Liver (tissue), 8 donors: ENCODE measurements at regions not wholly inside any gene's neighbourhood (a gene's known extent, or its start where the extent isn't known, plus 50 kb on each side); places are given as distances from the start of the nearest gene placed in this dataset.

ENCODE experiments used
- DNase-seq: peaks from one replicate; pipeline ENCODE4 v3.0.0-alpha.2; 2017; ENCODE audit warnings: low spot score
- H3K27ac ChIP-seq, 2 donors: one replicate each; pipeline ENCODE4 v1.7.0; 2013; ENCODE audit warnings: inconsistent platforms in 2 of 2, low read length in 2 of 2, control low read depth in 1 of 2, low read depth in 1 of 2, mild to moderate bottlenecking in 1 of 2
- H3K27me3 ChIP-seq, 4 donors: one replicate each; pipeline versions ENCODE4 v1.6.1 to v1.7.0; 2013; ENCODE audit warnings: low read length in 3 of 4, inconsistent platforms in 1 of 4, mild to moderate bottlenecking in 1 of 4, moderate library complexity in 1 of 4; ENCODE audit not compliant: control insufficient read depth in 4 of 4, insufficient read depth in 4 of 4
- H3K36me3 ChIP-seq, 4 donors: one replicate each; pipeline versions ENCODE4 v1.6.1 to v1.7.0; 2013; ENCODE audit warnings: low read length in 3 of 4, mild to moderate bottlenecking in 3 of 4, low read depth in 1 of 4, moderate library complexity in 1 of 4; ENCODE audit not compliant: control insufficient read depth in 4 of 4, insufficient read depth in 3 of 4
- H3K4me1 ChIP-seq, 4 donors: one replicate each; pipeline versions ENCODE4 v1.6.1 to v1.7.0; 2013; ENCODE audit warnings: low read length in 3 of 4, mild to moderate bottlenecking in 3 of 4, moderate library complexity in 1 of 4; ENCODE audit not compliant: control insufficient read depth in 4 of 4, insufficient read depth in 4 of 4
- H3K4me3 ChIP-seq, 3 donors: one replicate each; pipeline versions ENCODE4 v1.6.1 to v1.7.0; 2013; ENCODE audit warnings: low read length in 3 of 3, control low read depth in 1 of 3, low read depth in 1 of 3, mild to moderate bottlenecking in 1 of 3
- H3K9ac ChIP-seq, 2 donors: one replicate each; pipeline ENCODE4 v1.7.0; 2013; ENCODE audit warnings: low read length in 2 of 2, mild to moderate bottlenecking in 2 of 2, moderate library complexity in 2 of 2, control low read depth in 1 of 2, low read depth in 1 of 2
- H3K9me3 ChIP-seq, 4 donors: one replicate each; pipeline versions ENCODE4 v1.6.1 to v1.7.0; 2013; ENCODE audit warnings: low read length in 3 of 4; ENCODE audit not compliant: control insufficient read depth in 4 of 4
- ATF3 ChIP-seq: IDR thresholded peaks from 2 replicates; pipeline ENCODE4 v1.6.1; 2016; ENCODE audit warnings: antibody characterized with exemption
- CTCF ChIP-seq: fragments of 150-350 bp; IDR thresholded peaks from 2 replicates; pipeline ENCODE4 v1.5.1; 2017; ENCODE audit warnings: improper control_type of control experiment, low read depth, low read length; ENCODE audit not compliant: missing input control
- FOXA1 ChIP-seq: IDR thresholded peaks from 2 replicates; pipeline ENCODE4 v1.6.1; 2016; ENCODE audit warnings: antibody characterized with exemption
- FOXA2 ChIP-seq: IDR thresholded peaks from 2 replicates; pipeline ENCODE4 v1.6.1; 2016; ENCODE audit warnings: antibody characterized with exemption
- HNF4A ChIP-seq, 2 donors: conservative IDR thresholded peaks; 2 replicates each; pipeline ENCODE4 v1.6.1; 2016; ENCODE audit warnings: antibody characterized with exemption in 2 of 2, mild to moderate bottlenecking in 2 of 2
- HNF4G ChIP-seq: IDR thresholded peaks from 2 replicates; pipeline ENCODE4 v1.6.1; 2016; ENCODE audit warnings: antibody characterized with exemption
- JUND ChIP-seq, 2 donors: IDR thresholded peaks; 2 replicates each; pipeline ENCODE4 v1.6.1; 2016; ENCODE audit warnings: antibody characterized with exemption in 2 of 2
- MAX ChIP-seq: IDR thresholded peaks from 2 replicates; pipeline ENCODE4 v1.6.1; 2016; ENCODE audit warnings: antibody characterized with exemption
- RAD21 ChIP-seq, 2 donors: IDR thresholded peaks; 2 replicates each; pipeline ENCODE4 v1.6.1; 2016; ENCODE audit warnings: antibody characterized with exemption in 2 of 2, mild to moderate bottlenecking in 2 of 2
- REST ChIP-seq: IDR thresholded peaks from 2 replicates; pipeline ENCODE4 v1.6.1; 2016; ENCODE audit warnings: antibody characterized with exemption, mild to moderate bottlenecking
- RXRA ChIP-seq, 2 donors: IDR thresholded peaks; 2 replicates each; pipeline ENCODE4 v1.6.1; 2017 to 2018; ENCODE audit warnings: antibody characterized with exemption in 2 of 2, mild to moderate bottlenecking in 1 of 2
- SP1 ChIP-seq: IDR thresholded peaks from 2 replicates; pipeline ENCODE4 v1.6.1; 2018; ENCODE audit warnings: antibody characterized with exemption, mild to moderate bottlenecking
- TAF1 ChIP-seq: conservative IDR thresholded peaks from 2 replicates; pipeline ENCODE4 v1.6.1; 2016; ENCODE audit warnings: antibody characterized with exemption, mild to moderate bottlenecking
- YY1 ChIP-seq: IDR thresholded peaks from 2 replicates; pipeline ENCODE4 v1.6.1; 2016; ENCODE audit warnings: antibody characterized with exemption, mild to moderate bottlenecking
- WGBS: extraction: QIAGEN DNeasy Blood & Tissue Kit; methylation state at CpG from one replicate; pipeline ENCODE4 v1.1.7; 2013; 5-methylcytosine and 5-hydroxymethylcytosine counted together
- donor health status: healthy.
- donor health status: healthy.
- donor health status: healthy.
- donor health status: healthy.
- donor health status: healthy.

GRCh38 chr3:165518346-165518745 is 318.9 kb downstream of the BCHE start (continued):
- TF ChIP-seq CTCF = no peak
- no peak for TF ChIP-seq TAF1
- TF ChIP-seq RXRA (IDR thresholded peaks at IDR 0.05) = no peak

- H3K9me3 ChIP-seq = no peaks in the 10 kb centered on the region
- WGBS = 84% methylated on average over 4 of the region's 4 CpGs
- no peak overlapping the region for H3K4me3 ChIP-seq
- no peak for DNase-seq
- H3K36me3 ChIP-seq = no peaks in the 10 kb centered on the region
- H3K27me3 ChIP-seq = no peaks in the 10 kb centered on the region
- H3K27ac ChIP-seq = no peak overlapping the region
- peaks cover 0 to 6% (median 1%) of the 10 kb centered on the region in 4 donors for H3K4me1 ChIP-seq
- no peak overlapping the region for H3K9ac ChIP-seq
- no peak for TF ChIP-seq MAX
- no peak for TF ChIP-seq HNF4A (conservative IDR thresholded peaks at IDR 0.05)
- TF ChIP-seq CTCF = no peak
- TF ChIP-seq TAF1 = no peak
- no peak for TF ChIP-seq FOXA2
- TF ChIP-seq RAD21 (IDR thresholded peaks at IDR 0.05) = no peak
- TF ChIP-seq FOXA1 = no peak
- TF ChIP-seq SP1 = no peak
Observed at GRCh38 chr3:165513715-165514701, 317.8 kb upstream of the SLITRK3 start.

- Histone ChIP-seq H3K27me3 (no peaks in the 10 kb centered on the region), H3K36me3 (no peaks in the 10 kb centered on the region), H3K9me3 (no peaks in the 10 kb centered on the region), H3K4me1 (peaks cover 0 to 24% (median 13%) of the 10 kb centered on the region in 4 donors), H3K9ac (no peak overlapping the region), H3K27ac (no peak overlapping the region), H3K4me3 (no peak overlapping the region)
- DNase-seq = no peak
- TF ChIP-seq JUND (IDR thresholded peaks at IDR 0.05) (no peak), REST (no peak), RXRA (IDR thresholded peaks at IDR 0.05) (no peak), HNF4G (no peak), MAX (no peak), FOXA1 (no peak), CTCF (no peak), ATF3 (no peak), SP1 (no peak), YY1 (no peak)
- 88% methylated on average over 3 of the region's 3 CpGs for WGBS
Observed at GRCh38 chr3:165507576-165507975, 311.4 kb upstream of the SLITRK3 start.
